Right renal cortex interstitium (tissue), 3 donors: ENCODE measurements at regions not wholly inside any gene's neighbourhood (a gene's known extent, or its start where the extent isn't known, plus 50 kb on each side); places are given as distances from the start of the nearest gene placed in this dataset.

Source experiments
- DNase-seq, 3 donors: peaks; one replicate each; pipeline ENCODE4 v3.0.0-alpha.2; 2013; ENCODE audit warnings: low read depth in 3 of 3, low spot score in 2 of 3

- no peak for DNase-seq
Measured at GRCh38 chr6:139600343-139600742, 225.9 kb upstream of the CITED2 start.

GRCh38 chr6:139597771-139598755 lies 223.6 kb upstream of the CITED2 start:
- no peak for DNase-seq

GRCh38 chr6:139597087-139597763 lies 222.8 kb upstream of the CITED2 start:
- no peak for DNase-seq

GRCh38 chr6:139595183-139595582 lies 220.7 kb upstream of the CITED2 start:
- no peak for DNase-seq

DNA sequence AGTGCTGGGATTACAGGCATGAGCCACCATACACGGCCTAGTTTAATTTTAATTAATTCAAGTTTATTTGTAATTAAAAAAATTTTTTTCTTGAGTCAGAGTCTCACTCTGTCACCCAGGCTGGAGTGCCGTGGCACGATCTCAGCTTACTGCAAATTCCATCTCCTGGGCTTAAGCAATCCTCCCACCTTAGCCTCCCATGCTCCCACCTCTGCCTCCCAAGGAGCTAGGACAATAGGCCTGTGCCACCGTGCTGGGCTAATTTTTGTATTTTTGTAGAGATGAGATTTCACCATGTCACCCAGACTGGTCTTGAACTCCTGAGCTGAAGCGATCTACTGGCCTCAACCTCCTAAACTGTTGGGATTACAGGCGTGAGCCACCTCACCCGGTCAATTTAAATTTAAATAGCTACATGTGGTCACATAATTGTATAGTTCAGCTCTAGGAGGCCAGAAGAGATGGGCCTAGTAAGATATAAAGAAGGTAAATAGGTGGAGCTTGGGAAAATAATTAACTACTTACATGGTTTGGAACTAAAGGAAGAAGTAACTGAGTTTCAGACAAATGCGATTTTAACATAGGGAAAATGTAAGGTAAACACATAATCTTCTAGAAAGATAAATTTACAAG lies 220.0 kb upstream of the CITED2 start:
- DNase-seq: no peak

- DNase-seq: no peak
Measured at GRCh38 chr6:139593081-139593480, 218.6 kb upstream of the CITED2 start.

DNA sequence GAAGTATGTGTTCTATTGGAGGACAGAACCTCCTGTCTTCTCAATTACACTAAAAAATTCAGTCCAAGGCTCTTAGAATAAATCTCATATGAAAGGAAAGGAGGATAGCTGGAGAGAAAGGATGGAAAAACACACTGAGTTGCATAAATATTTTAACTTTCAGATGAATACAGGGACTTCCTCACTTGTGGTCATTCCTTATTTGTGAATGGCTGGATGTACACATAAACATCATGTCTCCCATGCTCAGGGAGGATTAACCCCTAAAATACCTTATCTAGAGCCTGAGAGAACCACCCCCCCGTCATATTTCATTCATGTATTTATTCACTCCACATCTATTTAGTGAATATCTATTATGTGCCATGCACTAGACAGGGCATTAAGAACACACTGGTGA lies 217.6 kb upstream of the CITED2 start:
- DNase-seq: no peak

- DNase-seq: no peak
Measured at GRCh38 chr6:139591075-139591865, 216.8 kb upstream of the CITED2 start.

- DNase-seq: no peak
Measured at GRCh38 chr6:139590206-139590605, 215.8 kb upstream of the CITED2 start.

- DNase-seq: no peak
Measured at GRCh38 chr6:139588734-139589593, 214.5 kb upstream of the CITED2 start.

GRCh38 chr6:139588076-139588639 lies 213.7 kb upstream of the CITED2 start:
- DNase-seq: no peak

DNA sequence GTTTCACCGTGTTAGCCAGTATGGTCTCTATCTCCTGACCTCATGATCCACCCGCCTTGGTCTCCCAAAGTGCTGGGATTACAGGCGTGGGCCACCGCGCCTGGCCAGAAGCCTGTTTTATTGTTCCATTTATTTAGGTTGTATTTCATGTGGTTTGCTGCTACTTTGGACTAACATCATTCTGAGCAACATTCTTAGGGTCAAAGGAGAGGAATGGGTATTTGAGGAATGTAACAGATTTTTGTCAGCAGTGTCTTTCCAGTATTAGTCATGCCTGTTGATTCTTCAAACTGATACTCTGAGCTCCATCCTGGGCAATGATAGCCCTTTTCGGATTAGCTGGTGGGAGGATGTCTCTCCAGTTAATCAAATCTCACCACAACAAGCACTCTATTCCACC lies 213.0 kb upstream of the CITED2 start:
- no peak for DNase-seq

DNA sequence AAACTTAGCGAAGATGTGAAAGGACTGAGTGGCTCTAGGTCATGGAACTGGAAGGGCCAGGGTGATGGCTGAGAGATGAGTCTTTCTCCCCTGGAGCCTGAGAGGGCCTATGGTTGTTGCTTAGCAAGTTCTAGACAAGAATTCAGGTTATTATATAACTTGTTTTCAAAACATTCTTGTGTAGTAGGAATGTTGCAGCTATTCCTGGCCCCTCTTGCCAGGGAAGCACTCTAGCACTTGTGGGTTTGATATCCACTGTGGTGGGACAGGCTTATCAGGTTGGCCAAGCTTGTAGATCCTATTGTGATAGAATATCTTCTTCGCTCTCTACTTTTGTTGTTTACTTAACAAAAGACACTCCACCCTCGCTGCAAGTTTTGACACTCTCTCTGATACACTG lies 211.8 kb upstream of the CITED2 start:
- DNase-seq: no peak

DNA sequence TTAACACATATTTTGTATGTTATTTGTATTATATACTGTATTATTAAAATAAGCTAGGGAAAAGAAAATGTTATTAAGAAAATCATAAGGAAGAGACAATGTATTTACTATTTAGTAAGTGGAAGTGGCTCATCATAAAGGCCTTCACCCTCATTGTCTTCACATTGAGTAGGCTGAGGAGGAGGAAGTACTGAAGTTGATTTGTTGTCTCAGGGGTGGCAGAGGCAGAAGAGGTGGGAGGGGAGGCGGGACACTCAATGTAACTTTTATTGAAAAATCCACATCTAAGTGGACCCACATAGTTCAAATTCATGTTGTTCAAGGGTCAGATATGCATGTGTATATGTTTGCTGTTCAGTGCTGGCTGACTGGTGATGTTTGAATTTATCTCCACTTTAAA lies 210.2 kb upstream of the CITED2 start:
- no peak for DNase-seq

DNA sequence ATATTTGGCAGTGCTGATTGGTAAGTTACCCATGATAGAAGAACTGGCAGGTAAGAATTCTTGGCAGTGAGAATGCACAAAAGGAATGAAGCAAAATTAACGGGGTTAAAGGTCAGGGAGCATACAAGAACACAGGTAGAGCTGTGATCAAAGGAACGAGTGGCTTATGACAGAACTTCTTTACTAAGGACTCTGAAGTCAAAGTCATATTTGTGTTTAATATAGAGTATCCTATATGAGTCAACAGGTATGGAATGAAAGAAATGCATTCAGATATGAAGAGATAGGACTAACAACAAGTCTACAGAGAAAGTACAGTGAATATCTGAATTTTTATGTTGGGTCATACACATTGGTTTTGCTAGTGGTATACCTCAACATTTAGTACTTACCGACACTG lies 209.0 kb upstream of the CITED2 start:
- DNase-seq: no peak

GRCh38 chr6:139582956-139583355 lies 208.5 kb upstream of the CITED2 start:
- no peak for DNase-seq

GRCh38 chr6:139581485-139581865 lies 207.0 kb upstream of the CITED2 start:
- no peak for DNase-seq

DNA sequence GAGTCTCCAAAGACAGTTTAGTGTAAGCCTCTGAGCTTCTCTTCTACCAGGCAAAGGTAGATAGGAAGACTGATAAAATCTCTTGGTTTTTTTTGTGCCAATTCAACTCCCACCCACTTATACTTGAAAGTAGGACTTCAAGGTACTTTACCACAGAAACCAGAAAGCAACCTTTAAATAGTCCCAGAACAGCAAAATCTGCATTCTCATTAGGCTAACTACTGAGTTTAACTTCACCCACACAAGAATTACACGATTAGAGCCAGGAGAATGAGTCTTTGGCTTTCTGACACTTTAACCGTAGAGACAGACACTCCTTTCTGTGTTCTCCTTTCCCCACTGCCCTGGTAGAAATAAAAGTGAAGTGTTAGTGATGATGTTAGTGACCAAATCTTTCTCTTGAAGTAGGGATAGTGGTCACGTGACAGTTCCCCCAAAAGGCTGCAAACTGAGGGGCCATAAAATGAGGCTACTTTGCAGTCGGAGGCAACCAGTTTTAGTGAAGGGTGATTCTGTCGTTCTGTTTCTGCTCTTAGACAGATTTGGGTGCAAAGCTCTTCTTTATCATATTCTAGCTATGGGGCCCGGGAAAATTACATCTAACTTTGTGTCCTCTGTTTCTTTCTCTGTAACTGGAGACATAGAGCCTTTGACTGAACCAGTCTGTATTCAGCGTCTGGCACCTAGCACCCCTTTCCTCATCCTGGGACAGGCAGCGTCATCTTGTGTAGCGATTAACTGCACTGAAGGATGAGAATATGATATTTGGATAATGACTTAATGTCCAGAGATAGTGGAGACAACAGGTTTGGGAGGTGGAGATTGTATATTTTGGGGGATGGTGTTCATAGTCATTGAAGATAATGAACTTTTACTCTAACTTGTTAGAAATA lies 206.4 kb upstream of the CITED2 start:
- no peak for DNase-seq
